ENCODE measurements at regions not wholly inside any gene's neighbourhood (a gene's known extent, or its start where the extent isn't known, plus 50 kb on each side); places are given as distances from the start of the nearest gene placed in this dataset.

GRCh38 chr6:164025180-164025579 lies 610.7 kb downstream of the QKI start:
- no peaks in the 10 kb centered on the region for H3K36me3 ChIP-seq (replicated peaks in 1 of 2; ENCODE audit: control insufficient read depth in 1 of 2, insufficient read depth in 2 of 2, low read length in 2 of 2)
- no peak overlapping the region for H3K4me3 ChIP-seq (replicated peaks in 1 of 3; ENCODE audit: insufficient read depth in 1 of 3, low read depth in 2 of 3, low read length in 3 of 3)
- 9% methylated on average over 6 of the region's 6 CpGs for WGBS (ENCODE audit: low lambda C conversion rate)
- ChIA-PET POLR2A (no interaction called here), CTCF (ENCODE audit: low intra/inter-chr PET ratio, low total read pairs) (no interaction called here)
- H3K27ac ChIP-seq (ENCODE audit: extremely low read length, insufficient read depth, low read length) = no peak overlapping the region
- H3K4me1 ChIP-seq (ENCODE audit: insufficient read depth, low read length) = no peaks in the 10 kb centered on the region
- no peaks in the 10 kb centered on the region for H3K79me2 ChIP-seq (ENCODE audit: insufficient read depth, low read length)
- TF ChIP-seq ZNF672 (CRISPR knock-in tag; IDR thresholded peaks at IDR 0.05) = no peak
- no peak for TF ChIP-seq ZNF704 (CRISPR knock-in tag; IDR thresholded peaks at IDR 0.05; ENCODE audit: borderline replicate concordance)
- no peak for TF ChIP-seq GLI4 (CRISPR knock-in tag; IDR thresholded peaks at IDR 0.05; ENCODE audit: borderline replicate concordance)
- no peak for TF ChIP-seq TRIM24 (CRISPR knock-in tag; IDR thresholded peaks at IDR 0.05)
- no peak for TF ChIP-seq ZC3H13 (CRISPR knock-in tag; IDR thresholded peaks at IDR 0.05)
- TF ChIP-seq TBL1XR1 (IDR thresholded peaks at IDR 0.05; ENCODE audit: borderline replicate concordance, low read length, partially characterized antibody) = no peak
- TF ChIP-seq HOXD1 (CRISPR knock-in tag; IDR thresholded peaks at IDR 0.05) = no peak
- TF ChIP-seq RORA (CRISPR knock-in tag; IDR thresholded peaks at IDR 0.05) = no peak
- no peak for TF ChIP-seq CBX1 (IDR thresholded peaks at IDR 0.05; ENCODE audit: low read depth)
- TF ChIP-seq THAP8 (CRISPR knock-in tag; IDR thresholded peaks at IDR 0.05; ENCODE audit: borderline replicate concordance) = no peak
- TF ChIP-seq MED1 (CRISPR knock-in tag; IDR thresholded peaks at IDR 0.05) = no peak
- no peak for TF ChIP-seq ZIK1 (CRISPR knock-in tag; IDR thresholded peaks at IDR 0.05; ENCODE audit: borderline replicate concordance, low read depth)
- no peak for TF ChIP-seq RBAK (CRISPR knock-in tag; IDR thresholded peaks at IDR 0.05)
- TF ChIP-seq FIP1L1 (IDR thresholded peaks at IDR 0.05; ENCODE audit: borderline replicate concordance, insufficient read depth, low read depth, low read length) = no peak
- no peak for TF ChIP-seq SOX5 (CRISPR knock-in tag; IDR thresholded peaks at IDR 0.05; ENCODE audit: borderline replicate concordance)
- no peak for TF ChIP-seq E2F1 (CRISPR knock-in tag; IDR thresholded peaks at IDR 0.05)
- TF ChIP-seq ZNF512 (CRISPR knock-in tag; IDR thresholded peaks at IDR 0.05) = no peak
- ATAC-seq (no peak), FAIRE-seq (no peak), DNase-seq (ENCODE audit: low spot score) (no peak)
- H3K9ac ChIP-seq (ENCODE audit: insufficient read depth, low read depth, low read length) = no peak overlapping the region
- intact Hi-C loops (cut with micrococcal nuclease; ENCODE audit: unreplicated experiment) = no loop called here
- H3K27me3 ChIP-seq (ENCODE audit: control insufficient read depth in 1 of 2, insufficient read depth in 2 of 2, low read length in 2 of 2) = peaks cover 0 to 14% of the 10 kb centered on the region in 2 experiments; a peak in 1 of 5 replicates
- no peaks in the 10 kb centered on the region for H4K20me1 ChIP-seq (ENCODE audit: insufficient read depth, low read length)
- no peaks in the 10 kb centered on the region for H3K9me3 ChIP-seq (ENCODE audit: low read length)
- no peak overlapping the region for H2AFZ ChIP-seq (ENCODE audit: low read length)
- no peak overlapping the region for H3K4me2 ChIP-seq (ENCODE audit: low read depth, low read length)
- BruUV-seq (replicated peaks) = no TSS peak
- in situ Hi-C loops (cut with HindIII; ENCODE audit: extremely low pct_ligation_motif_present, low pct_unique_long_range_greater_than_20kb) = no loop called here

All from HepG2 (cell line).